Stimulated activated effector memory CD8-positive, alpha-beta T cell treated with anti-CD3 and anti-CD28 coated beads, Interleukin-12 subunit alpha, Interleukin-12 subunit beta, amount 100 ng/mL, for 72 hours (primary cell): ENCODE measurements at regions not wholly inside any gene's neighbourhood (a gene's known extent, or its start where the extent isn't known, plus 50 kb on each side); places are given as distances from the start of the nearest gene placed in this dataset.
"Not testable (repeated sequence)": the region's sequence is repeated elsewhere in the genome, so short reads cannot be mapped to it uniquely, and the experiment has no call there.

Experiments used
- ATAC-seq: fragments of 150-1000 bp; cut with Tn5 transposase; 2 replicates; pipeline ENCODE4 v1.10.0; 2021
- DNase-seq, 2 donors: peaks; one replicate each; pipeline ENCODE4 v3.0.0; 2021 to 2022; ENCODE audit warnings: low spot score in 2 of 2
- H3K27ac Mint-ChIP-seq: one replicate; pipeline ENCODE4 v1.8.0; 2022; ENCODE audit warnings: mild to moderate bottlenecking, mixed read lengths
- H3K36me3 Mint-ChIP-seq: one replicate; pipeline ENCODE4 v1.8.0; 2022; ENCODE audit warnings: mild to moderate bottlenecking, mixed read lengths
- H3K4me1 Mint-ChIP-seq: one replicate; pipeline ENCODE4 v1.8.0; 2022; ENCODE audit warnings: mixed read lengths
- H3K4me3 Mint-ChIP-seq: one replicate; pipeline ENCODE4 v1.8.0; 2022; ENCODE audit warnings: mild to moderate bottlenecking, mixed read lengths
- H3K9me3 Mint-ChIP-seq: one replicate; pipeline ENCODE4 v1.8.0; 2022; ENCODE audit warnings: mixed read lengths

DNA sequence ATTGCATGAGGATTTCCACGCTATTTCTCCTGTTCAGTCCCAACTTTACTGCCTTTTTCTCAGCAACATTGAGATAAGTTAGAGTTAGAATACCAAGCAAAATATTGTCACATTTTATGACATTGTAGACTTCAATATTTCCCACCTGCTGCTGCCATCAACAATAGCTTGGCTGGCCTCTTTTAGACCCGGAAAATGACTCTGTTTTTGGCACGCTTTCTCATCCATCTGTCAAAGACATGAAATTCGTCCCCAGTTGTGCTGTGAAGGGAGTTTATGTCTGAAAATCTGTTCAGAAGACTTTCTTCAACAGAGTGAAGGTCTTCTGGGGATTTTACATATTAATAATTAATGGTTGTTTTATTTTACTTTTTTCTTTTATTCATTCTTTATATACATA, 857.3 kb downstream of the FRK start:
- H3K4me3 Mint-ChIP-seq: no peak overlapping the region
- H3K36me3 Mint-ChIP-seq: no peaks in the 10 kb centered on the region
- ATAC-seq (no peak), DNase-seq (no peak)
- peaks cover 23% of the 10 kb centered on the region for H3K9me3 Mint-ChIP-seq
- H3K4me1 Mint-ChIP-seq: no peaks in the 10 kb centered on the region
- H3K27ac Mint-ChIP-seq: no peak overlapping the region

DNA sequence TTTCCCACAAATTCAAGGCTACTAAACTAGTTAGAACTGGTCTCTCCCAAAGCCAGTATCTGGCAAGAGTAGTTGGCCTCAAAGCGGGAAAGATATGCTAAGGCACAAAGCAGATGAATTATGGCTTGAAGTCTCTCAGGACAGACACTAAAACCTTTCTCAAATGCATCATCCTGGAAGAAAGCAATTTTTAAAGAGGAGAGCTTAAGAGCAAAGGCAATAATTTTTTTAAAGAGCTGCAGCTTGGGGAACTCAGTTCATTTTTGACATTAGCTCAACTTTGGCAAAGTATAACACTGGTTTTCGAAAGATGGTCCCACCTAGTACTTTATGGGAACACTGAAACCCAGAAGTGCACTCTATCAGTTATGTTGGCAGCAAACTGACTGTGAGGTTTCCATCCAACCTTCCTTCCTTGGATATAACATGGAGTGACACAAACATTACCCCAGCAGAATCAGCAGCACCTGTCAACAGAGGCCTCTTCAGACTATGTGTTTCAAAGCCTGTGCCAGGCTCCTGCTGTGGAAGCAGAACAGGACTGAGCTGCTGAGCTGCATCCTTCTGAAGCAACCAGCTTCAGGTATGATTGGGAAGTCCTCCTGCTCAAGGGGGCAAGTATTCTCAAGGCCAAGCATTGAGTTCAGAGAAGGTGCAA, 852.3 kb upstream of the HS3ST5 start:
- Mint-ChIP-seq H3K27ac (no peak overlapping the region), H3K9me3 (peaks cover 16% of the 10 kb centered on the region), H3K4me3 (no peak overlapping the region), H3K4me1 (no peaks in the 10 kb centered on the region), H3K36me3 (no peaks in the 10 kb centered on the region)
- DNase-seq (no peak), ATAC-seq (no peak)

DNA sequence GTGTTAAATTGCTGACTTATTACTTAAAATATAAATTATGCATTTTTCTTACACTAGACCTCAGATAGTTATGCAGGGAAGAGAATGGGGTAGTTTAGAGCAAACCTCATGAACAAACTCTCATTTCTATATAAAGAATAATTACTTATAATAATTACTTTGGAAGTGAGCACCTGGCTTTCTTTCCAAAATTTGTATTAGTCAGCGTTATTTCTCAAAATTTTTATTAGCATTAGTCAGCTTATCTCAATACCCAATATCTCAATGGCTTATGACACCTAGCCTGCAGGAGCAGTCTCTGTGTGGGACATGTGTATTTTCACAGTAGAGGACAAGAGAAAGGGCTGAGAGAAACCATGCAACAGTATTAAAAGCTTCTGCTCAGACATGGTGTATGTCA, 849.2 kb upstream of the HS3ST5 start:
- no peaks in the 10 kb centered on the region for H3K4me1 Mint-ChIP-seq
- H3K4me3 Mint-ChIP-seq: no peak overlapping the region
- peaks cover 13% of the 10 kb centered on the region for H3K9me3 Mint-ChIP-seq
- H3K27ac Mint-ChIP-seq: no peak overlapping the region
- no peaks in the 10 kb centered on the region for H3K36me3 Mint-ChIP-seq
- ATAC-seq: no peak
- DNase-seq: no peak

DNA sequence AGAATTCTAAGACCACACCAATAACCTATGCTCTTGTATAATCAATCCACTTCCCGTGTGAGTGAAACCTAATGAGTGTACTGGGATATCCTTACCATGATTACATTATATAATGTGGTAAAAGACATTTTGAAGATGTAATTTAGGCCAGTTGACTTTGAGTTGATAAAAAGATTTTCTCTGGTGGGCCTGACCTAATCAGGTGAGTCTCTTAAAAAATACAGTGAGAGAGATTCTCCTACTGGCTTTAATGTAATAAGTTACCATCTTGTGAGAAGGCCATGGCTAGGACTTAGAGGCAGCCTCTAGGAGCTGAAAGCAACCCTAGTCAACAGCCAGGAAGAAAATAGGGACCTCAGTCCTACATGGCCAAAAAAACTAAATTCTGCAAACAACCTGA, 847.7 kb upstream of the HS3ST5 start:
- H3K36me3 Mint-ChIP-seq: no peaks in the 10 kb centered on the region
- ATAC-seq: no peak

DNA sequence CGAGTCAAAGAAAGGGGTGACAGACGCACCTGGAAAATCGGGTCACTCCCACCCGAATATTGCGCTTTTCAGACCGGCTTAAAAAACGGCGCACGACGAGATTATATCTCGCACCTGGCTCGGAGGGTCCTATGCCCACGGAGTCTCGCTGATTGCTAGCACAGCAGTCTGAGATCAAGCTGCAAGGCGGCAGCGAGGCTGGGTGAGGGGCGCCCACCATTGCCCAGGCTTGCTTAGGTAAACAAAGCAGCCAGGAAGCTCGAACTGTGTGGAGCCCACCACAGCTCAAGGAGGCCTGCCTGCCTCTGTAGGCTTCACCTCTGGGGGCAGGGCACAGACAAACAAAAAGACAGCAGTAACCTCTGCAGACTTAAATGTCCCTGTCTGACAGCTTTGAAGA, 832.6 kb upstream of the HS3ST5 start:
- not testable (repeated sequence) for H3K4me3 Mint-ChIP-seq, ATAC-seq, H3K4me1 Mint-ChIP-seq, H3K36me3 Mint-ChIP-seq, H3K27ac Mint-ChIP-seq, DNase-seq
- H3K9me3 Mint-ChIP-seq: peaks cover 12% of the 10 kb centered on the region

More for the DNA sequence above, 847.7 kb upstream of the HS3ST5 start:
- Mint-ChIP-seq H3K27ac (no peak overlapping the region), H3K4me1 (no peaks in the 10 kb centered on the region), H3K4me3 (no peak overlapping the region), H3K9me3 (peaks cover 17% of the 10 kb centered on the region)
- no peak for DNase-seq

DNA sequence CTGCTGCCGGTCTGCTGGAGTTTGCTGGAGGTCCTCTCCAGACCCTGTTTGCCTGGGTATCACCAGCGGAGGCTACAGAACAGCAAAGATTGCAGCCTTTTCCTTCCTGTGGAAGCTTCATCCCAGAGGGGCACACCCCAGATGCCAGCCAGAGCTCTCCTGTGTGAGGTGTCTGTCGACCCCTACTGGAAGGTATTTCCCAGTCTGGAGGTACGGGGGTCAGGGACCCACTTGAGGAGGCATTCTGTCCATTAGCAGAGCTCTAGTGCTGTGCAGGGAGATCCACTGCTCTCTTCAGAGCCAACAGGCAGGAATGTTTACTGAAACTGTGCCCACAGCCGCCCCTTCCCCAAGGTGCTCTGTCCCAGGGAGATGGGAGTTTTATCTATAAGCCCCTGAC, 823.1 kb upstream of the HS3ST5 start:
- not testable (repeated sequence) for DNase-seq, H3K36me3 Mint-ChIP-seq, H3K4me3 Mint-ChIP-seq, H3K4me1 Mint-ChIP-seq, ATAC-seq, H3K27ac Mint-ChIP-seq
- H3K9me3 Mint-ChIP-seq: peaks cover 19% of the 10 kb centered on the region

DNA sequence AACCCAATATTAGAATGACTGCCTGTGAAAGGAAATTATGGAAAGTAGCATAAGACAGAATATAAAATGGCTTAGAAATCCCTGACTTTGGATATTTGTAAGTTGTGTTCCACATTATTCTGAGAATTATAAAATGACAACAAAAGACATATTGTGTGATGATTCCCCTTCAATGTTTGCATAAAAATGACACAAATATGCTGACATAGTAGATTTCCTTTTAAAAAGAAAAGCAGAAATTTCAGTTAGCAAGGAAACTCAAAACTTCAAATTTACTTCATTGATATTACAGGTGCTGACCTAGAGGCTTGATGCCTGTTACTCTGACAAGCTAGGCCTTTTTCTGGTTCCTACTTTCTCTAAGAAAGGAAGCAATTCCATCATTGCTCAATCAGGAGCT, 816.9 kb upstream of the HS3ST5 start:
- H3K36me3 Mint-ChIP-seq: no peaks in the 10 kb centered on the region
- DNase-seq: no peak
- no peak for ATAC-seq
- peaks cover 6% of the 10 kb centered on the region for H3K9me3 Mint-ChIP-seq
- H3K27ac Mint-ChIP-seq: no peak overlapping the region
- no peak overlapping the region for H3K4me3 Mint-ChIP-seq
- no peaks in the 10 kb centered on the region for H3K4me1 Mint-ChIP-seq

DNA sequence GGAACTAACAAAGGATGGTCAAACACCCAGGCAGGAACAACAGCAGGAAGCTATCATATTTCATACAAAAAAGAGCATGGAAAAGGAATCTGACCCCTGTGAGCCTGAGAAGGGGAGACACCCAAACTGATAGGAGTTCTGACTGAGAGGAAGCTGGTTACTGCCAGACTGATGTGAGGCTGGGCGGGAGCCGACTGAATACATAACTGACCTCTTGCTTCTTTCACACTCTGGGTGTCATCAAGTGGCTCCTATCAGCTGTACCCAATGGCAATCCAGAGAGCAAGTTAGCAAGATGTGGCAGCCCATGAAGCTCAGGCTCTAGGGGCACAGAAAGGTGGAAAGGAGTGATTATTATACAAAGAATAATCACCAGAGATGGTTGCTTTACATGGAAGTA, 795.1 kb upstream of the HS3ST5 start:
- peaks cover 11% of the 10 kb centered on the region for H3K9me3 Mint-ChIP-seq
- H3K4me1 Mint-ChIP-seq: no peaks in the 10 kb centered on the region
- no peak overlapping the region for H3K27ac Mint-ChIP-seq
- no peak overlapping the region for H3K4me3 Mint-ChIP-seq
- no peaks in the 10 kb centered on the region for H3K36me3 Mint-ChIP-seq
- DNase-seq (no peak), ATAC-seq (no peak)

DNA sequence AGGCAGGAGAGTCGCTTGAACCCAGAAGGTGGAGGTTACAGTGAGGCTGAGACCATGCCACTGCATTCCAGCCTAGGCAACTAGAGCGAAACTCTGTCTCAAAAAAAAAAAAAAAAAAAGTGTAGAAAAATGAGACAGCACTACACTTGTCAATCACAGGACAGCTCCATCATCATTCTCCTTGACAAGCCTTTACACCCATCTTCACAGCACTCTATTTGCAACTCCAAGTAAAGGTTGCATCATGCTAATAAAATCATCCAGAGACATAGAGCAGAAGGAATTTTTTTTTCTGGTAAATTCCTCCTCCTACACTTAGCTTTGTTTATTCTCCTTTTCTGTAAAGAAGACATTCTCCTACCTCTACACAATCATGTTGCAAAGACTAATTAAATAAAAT, 791.0 kb upstream of the HS3ST5 start:
- H3K4me1 Mint-ChIP-seq: no peaks in the 10 kb centered on the region
- H3K27ac Mint-ChIP-seq: no peak overlapping the region
- ATAC-seq: no peak
- H3K4me3 Mint-ChIP-seq: no peak overlapping the region
- no peak for DNase-seq
- no peaks in the 10 kb centered on the region for H3K36me3 Mint-ChIP-seq
- peaks cover 15% of the 10 kb centered on the region for H3K9me3 Mint-ChIP-seq

DNA sequence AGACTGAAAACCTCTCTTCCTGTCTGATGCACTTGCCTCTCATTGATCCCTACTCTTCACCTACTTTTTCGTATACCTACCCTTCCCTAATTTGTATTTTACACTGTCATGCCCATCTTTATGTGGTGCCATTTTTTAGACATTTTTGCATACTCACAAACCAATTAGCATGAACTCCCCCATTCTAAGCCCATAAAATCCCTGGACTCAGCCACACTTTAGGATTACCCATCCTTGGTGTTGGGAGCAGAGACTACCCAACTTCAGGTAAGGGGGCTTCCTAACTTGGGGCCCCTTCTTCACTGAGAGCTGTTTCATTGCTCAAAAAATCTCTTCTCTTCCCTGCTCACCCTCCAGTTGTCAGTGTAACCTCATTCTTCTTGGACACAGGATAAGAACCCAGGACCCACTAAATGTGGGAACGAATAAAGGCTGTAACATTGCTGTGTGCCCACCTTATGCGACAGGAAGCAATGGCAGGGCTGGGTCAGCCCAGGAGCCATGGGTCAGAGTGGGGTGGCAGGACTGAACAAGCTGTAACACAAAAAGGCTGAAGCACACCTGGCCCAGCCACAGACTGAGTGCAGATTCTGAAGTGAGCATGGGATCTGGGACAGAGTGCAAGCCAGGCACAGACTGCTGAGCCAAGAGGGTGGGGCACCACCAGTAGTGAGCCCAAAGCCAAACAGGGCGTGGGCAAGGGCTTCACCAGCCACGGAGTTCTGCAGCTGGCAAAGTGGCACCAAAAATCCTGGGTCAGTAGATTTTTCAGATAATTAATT, 789.1 kb upstream of the HS3ST5 start:
- ATAC-seq (no peak), DNase-seq (no peak)
- Mint-ChIP-seq H3K9me3 (peaks cover 12% of the 10 kb centered on the region), H3K36me3 (no peaks in the 10 kb centered on the region), H3K4me3 (no peak overlapping the region), H3K27ac (no peak overlapping the region), H3K4me1 (no peaks in the 10 kb centered on the region)

DNA sequence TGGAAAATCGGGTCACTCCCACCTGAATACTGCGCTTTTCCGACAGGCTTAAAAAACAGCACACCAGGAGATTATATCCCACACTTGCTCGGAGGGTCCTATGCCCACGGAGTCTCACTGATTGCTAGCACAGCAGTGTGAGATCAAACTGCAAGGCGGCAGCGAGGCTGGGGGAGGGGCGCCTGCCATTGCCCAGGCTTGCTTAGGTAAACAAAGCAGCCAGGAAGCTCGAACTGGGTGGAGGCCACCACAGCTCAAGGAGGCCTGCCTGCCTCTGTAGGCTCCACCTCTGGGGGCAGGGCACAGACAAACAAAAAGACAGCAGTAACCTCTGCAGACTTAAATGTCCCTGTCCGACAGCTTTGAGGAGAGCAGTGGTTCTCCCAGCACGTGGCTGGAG, 778.7 kb upstream of the HS3ST5 start:
- not testable (repeated sequence) for H3K27ac Mint-ChIP-seq, ATAC-seq, H3K4me3 Mint-ChIP-seq, H3K36me3 Mint-ChIP-seq, H3K4me1 Mint-ChIP-seq, DNase-seq
- H3K9me3 Mint-ChIP-seq: peaks cover 12% of the 10 kb centered on the region

DNA sequence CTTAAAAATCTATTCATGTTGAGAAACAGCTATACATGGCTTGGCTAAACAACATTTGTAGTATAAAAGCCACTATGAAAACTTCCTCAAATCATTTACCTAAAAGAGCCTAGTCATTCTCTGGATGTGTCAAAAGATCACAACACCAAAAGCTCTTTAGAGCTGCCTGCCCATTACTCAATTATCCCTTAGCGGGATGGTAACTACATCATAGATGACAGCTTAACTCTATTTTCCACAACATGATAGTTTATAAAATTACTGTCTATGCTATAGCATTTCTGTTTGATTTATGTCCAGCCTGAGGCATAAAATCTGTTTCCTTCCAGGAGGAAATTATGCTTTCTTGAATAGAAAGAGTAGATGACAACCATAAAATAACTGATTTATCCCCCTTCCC, 777.6 kb upstream of the HS3ST5 start:
- H3K4me1 Mint-ChIP-seq: no peaks in the 10 kb centered on the region
- H3K27ac Mint-ChIP-seq: no peak overlapping the region
- no peaks in the 10 kb centered on the region for H3K36me3 Mint-ChIP-seq
- no peak overlapping the region for H3K4me3 Mint-ChIP-seq
- ATAC-seq: no peak
- peaks cover 12% of the 10 kb centered on the region for H3K9me3 Mint-ChIP-seq
- no peak for DNase-seq

DNA sequence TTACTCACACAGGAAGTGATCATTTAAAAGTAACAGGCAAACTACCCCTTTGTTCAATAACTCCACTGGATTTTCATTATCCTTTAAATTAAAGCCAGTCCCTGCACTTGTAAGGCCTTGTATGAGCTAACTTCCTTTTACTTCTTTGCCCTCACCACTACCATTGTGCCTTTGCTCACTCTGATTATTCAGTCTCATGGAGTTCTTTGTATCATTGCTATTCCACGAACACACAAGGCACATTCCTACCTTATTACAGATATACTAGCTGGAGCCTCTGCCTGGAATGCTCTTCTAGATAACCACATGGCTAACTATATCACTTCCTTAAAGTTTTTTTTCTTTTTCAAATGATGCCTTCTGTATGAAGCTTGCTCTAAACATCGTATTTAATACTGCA, 748.6 kb upstream of the HS3ST5 start:
- Mint-ChIP-seq H3K27ac (no peak overlapping the region), H3K9me3 (peaks cover 19% of the 10 kb centered on the region), H3K36me3 (no peaks in the 10 kb centered on the region), H3K4me1 (no peaks in the 10 kb centered on the region), H3K4me3 (no peak overlapping the region)
- no peak for DNase-seq
- ATAC-seq: no peak

DNA sequence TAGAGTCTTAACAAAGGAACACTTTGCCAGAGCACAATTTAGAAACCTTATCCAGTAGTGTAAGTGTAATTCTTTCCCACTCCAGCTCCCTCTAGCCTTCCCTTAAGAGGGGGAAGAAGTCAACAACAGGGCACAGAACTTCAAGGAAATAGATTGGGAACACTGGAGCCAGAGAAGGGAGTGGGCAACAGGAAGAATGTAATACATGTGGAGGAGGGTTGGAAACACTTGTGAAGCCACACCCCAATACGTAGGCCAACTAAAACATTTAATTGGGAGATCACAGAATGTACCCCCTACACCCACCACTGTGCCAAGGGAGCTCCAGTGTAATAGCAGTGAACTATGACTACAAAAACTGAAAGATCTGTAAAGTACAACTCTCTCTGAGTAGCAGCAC, 735.7 kb upstream of the HS3ST5 start:
- no peak overlapping the region for H3K27ac Mint-ChIP-seq
- no peaks in the 10 kb centered on the region for H3K4me1 Mint-ChIP-seq
- no peaks in the 10 kb centered on the region for H3K36me3 Mint-ChIP-seq
- H3K4me3 Mint-ChIP-seq: no peak overlapping the region
- ATAC-seq (no peak), DNase-seq (no peak)
- peaks cover 20% of the 10 kb centered on the region for H3K9me3 Mint-ChIP-seq

DNA sequence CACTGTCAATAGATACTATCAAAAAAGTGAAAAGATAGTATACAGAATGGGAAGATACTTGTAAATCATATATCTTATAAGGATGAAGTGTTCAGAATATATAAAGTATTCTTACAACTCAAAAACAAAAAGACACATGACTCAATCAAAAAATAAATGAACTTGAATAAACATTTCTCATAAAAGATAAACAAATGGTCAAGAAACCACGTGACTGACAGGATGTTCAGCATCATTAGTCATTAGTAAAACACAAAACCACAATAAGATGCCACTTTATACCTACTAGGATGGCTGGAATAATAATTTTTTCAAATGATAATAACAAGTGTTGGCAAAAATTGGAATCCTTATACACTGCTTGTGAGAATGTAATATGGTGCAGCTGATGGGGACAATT, 729.1 kb upstream of the HS3ST5 start:
- ATAC-seq (no peak), DNase-seq (no peak)
- H3K27ac Mint-ChIP-seq: no peak overlapping the region
- no peaks in the 10 kb centered on the region for H3K36me3 Mint-ChIP-seq
- H3K4me1 Mint-ChIP-seq: no peaks in the 10 kb centered on the region
- H3K9me3 Mint-ChIP-seq: peaks cover 13% of the 10 kb centered on the region
- H3K4me3 Mint-ChIP-seq: no peak overlapping the region

DNA sequence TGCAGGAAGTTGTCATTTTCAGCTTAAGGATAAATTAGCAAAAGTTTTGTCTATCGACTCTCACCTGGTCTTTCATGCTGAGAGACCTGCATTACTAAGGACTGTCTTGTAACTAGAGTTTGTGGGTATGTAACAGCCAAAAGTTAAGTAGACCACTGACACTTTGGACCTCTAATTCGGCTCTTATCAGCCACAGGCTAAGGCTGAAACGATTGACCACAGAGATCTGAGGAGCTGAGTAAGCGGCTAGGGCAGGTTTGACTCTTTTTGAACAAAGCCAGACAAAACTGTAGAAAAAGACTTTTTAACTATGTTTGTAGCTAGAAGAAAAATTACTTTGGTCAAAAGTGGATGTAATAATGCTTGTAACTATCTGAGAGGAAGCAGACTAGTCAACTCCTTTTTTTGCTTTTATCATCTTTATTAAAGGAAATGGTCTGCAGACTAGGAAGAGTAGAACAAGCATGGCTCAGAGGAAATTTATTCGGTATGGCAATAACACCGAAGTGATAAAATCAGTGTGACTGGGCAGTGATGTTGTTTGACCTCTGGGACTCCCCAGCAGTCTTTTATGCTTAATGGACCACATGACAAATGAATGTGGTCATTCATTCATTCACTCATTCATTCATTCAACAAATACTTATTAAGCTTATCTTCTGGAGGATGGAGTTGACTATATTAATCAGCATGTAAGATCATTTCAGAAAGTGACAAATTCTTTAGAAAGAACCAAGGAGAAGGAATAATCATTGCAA, 725.0 kb upstream of the HS3ST5 start:
- ATAC-seq (no peak), DNase-seq (no peak)
- no peak overlapping the region for H3K27ac Mint-ChIP-seq
- no peak overlapping the region for H3K4me3 Mint-ChIP-seq
- H3K36me3 Mint-ChIP-seq: no peaks in the 10 kb centered on the region
- H3K9me3 Mint-ChIP-seq: peaks cover 11% of the 10 kb centered on the region
- H3K4me1 Mint-ChIP-seq: no peaks in the 10 kb centered on the region
